HG03442 (cell line): ENCODE measurements at regions not wholly inside any gene's neighbourhood (a gene's known extent, or its start where the extent isn't known, plus 50 kb on each side); places are given as distances from the start of the nearest gene placed in this dataset.
A peak's percentile ranks its signal among the peaks of the same experiment; 100 is the strongest.
"Not testable (repeated sequence)": the region's sequence is repeated elsewhere in the genome, so short reads cannot be mapped to it uniquely, and the experiment has no call there.

Experiments
- ATAC-seq: cut with Tn5 transposase; IDR thresholded peaks from one replicate; pipeline ENCODE4 v1.9.1; 2021; ENCODE audit warnings: mild to moderate bottlenecking, moderate library complexity; ENCODE audit not compliant: unreplicated experiment

DNA sequence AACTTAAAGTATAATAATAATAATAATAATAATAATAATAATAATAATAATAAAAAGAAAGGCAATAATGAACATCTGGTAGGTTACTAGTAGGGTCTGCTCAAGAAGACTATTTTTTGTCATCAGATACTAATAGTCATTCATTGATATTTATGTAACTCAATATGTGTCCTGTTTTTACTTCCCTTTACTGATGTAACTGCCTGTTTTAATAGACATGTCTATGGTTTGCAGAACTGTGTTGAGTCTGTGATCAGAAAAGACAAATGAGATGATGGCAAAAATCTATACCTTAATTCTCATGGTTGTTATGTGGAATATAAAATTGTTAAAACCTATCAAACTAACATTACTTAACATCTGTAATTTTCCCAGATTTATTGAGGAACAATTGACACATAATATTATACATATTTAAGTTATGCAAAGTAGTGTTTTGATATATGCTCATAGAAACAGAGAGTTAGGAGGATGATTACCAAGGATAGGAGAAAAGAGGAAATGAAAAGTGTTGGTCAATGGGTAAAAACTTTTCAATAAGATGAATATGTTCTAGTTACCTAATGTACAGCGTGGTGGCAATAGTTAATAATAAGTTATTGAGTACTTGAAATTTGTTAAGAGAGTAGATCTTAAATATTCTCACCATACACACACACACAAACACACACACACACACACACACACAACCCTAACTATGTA is 699.4 kb downstream of the ZPLD1 start:
- ATAC-seq = peak; percentile 68

- ATAC-seq = no peak
These were observed 701.8 kb downstream of the ZPLD1 start for GRCh38 chr3:103136621-103137020.

GRCh38 chr3:103137830-103138229 is 703.0 kb downstream of the ZPLD1 start:
- ATAC-seq = no peak

GRCh38 chr3:103158183-103158582 is 723.4 kb downstream of the ZPLD1 start:
- no peak for ATAC-seq

- ATAC-seq = no peak
These were observed 732.1 kb downstream of the ZPLD1 start for GRCh38 chr3:103166890-103167289.

DNA sequence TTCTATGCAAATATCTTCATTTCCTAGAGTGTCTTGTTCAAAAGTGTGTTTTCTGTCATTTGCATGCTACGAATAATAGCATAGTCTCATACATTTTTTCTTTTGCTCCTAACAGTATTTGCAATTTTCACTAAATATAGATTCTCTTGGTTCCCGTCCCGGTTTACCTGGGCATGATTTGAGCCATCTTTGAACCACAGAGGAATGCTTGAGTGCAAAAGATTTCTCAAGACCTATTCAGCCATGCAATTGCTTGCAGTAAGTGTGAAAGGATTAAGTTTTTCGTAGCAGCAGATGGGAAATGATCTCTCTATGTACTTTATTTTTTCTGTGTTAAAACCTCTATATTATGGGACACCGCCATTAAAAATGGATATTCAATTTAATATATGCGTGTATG is 733.0 kb downstream of the ZPLD1 start:
- no peak for ATAC-seq

- ATAC-seq = no peak
These were observed 734.5 kb downstream of the ZPLD1 start for GRCh38 chr3:103169289-103169688.

- ATAC-seq = peak; percentile 49
These were observed 735.8 kb downstream of the ZPLD1 start for GRCh38 chr3:103170651-103171050.

GRCh38 chr3:103173940-103174339 is 739.1 kb downstream of the ZPLD1 start:
- no peak for ATAC-seq

DNA sequence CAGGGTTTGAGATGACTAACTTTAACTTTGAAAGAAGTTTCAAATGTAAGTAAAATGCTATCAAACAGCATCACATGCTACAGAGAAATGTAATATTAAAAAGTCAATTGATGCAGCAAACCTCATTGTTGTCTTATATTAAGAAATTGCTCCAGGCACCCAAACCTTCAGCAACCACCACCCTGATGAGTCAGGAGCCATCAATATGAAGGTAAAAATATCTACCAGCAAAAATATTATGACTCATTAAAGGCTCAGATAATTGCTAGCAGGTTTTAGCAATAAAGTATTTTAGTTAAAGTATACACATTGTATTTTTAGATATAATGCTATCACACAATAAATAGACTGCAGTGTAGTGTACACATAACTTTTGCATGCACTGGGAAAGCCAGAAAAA is 746.3 kb downstream of the ZPLD1 start:
- ATAC-seq = no peak

DNA sequence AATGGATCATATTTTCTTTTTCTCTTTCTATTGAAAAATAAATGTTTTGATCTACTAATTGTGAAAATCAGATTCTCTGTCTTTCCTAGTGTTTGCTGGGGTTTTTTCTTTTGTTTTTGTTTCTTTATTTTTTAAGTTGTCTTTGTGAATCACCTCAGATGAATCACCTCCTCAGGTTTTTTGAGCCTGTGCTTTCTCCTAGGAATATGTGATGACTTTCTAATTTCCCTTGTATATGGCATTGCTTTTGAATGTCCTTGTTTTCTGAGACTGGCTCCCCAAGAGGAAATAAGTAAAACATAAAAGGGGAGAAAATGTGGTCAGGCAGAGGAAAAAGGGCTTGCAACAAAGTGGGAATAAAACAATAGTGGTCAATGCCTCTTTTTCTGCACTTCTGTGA is 750.0 kb downstream of the ZPLD1 start:
- no peak for ATAC-seq

- ATAC-seq = no peak
These were observed 755.1 kb downstream of the ZPLD1 start for GRCh38 chr3:103189941-103190340.

DNA sequence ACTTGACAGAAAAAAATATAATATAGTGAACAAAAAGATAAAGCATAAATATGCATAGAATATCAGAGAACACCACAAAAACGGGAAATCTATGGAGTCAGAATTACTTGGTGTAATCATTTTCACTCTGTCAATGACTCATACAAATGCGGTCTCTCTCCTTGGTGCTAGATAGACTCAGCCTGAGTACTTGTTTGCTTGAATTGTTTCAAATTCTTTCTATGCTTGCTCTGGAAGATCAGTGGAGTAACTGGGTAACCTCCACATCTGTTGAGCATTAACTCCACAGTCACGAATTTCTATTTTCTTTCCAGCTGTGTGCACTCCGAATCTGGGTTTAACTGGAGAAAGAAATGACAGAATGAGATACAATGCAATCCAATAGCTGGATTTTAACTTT is 760.4 kb downstream of the ZPLD1 start:
- ATAC-seq = no peak

- ATAC-seq = no peak
These were observed 768.6 kb downstream of the ZPLD1 start for GRCh38 chr3:103203441-103203840.

DNA sequence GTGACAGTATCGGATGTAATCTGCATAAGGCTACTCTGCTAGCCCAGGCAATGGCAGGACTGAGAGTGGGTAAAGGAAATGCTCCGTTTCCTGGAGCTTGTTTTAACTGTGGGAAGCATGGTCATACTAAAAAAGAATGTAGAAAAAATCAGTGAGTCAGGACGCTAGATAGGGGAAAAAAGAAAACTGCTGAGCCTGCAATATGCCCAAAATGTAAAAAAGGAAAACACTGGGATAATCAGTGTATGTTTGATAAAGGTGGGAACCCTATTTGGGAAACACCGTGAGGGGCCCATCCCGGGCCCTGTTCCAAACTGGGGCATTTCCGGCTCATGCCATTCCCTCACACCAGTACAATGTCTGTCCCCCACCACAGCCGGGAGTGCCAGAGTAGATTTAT is 775.8 kb downstream of the ZPLD1 start:
- ATAC-seq = no peak

DNA sequence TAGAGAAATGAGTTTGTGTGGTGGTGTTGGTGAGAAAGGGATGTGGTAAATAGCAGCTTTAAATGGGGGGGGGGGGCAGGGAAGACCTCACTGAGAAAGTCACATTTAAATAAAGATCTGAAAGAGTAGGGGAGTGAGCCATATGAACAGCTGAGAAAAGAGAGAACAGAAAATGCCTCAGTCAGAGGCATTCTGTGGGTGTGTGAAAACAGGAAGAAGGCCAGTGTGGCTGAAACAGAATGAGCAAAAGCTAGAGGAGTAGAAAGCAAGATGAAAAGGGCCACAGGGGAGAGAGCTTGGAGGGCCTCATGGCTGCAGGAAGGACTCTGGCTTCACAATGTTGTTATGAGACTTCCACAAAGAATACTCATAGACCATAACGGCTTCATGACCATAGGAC is 783.3 kb downstream of the ZPLD1 start:
- peak; percentile 99 for ATAC-seq

- ATAC-seq = peak; percentile 18
These were observed 784.0 kb downstream of the ZPLD1 start for GRCh38 chr3:103218793-103219192.

DNA sequence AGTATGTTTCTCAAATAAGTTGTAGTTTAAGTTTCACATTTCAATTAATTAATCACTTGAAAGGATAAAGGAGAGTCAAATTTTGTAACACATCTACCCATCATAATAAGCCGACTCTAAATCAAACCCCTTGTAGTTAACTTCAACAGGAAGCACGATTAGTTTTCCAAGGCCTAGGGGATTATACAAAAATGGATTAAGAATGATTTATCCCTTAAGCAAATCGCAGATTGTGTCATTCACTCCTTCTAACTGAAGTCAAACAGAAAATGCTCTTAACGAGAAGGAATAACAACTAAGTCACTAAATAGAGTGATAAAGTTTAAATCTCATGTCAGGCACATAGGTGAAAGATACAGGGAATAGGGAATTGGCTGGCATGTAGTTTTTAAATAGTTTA is 792.8 kb downstream of the ZPLD1 start:
- no peak for ATAC-seq

DNA sequence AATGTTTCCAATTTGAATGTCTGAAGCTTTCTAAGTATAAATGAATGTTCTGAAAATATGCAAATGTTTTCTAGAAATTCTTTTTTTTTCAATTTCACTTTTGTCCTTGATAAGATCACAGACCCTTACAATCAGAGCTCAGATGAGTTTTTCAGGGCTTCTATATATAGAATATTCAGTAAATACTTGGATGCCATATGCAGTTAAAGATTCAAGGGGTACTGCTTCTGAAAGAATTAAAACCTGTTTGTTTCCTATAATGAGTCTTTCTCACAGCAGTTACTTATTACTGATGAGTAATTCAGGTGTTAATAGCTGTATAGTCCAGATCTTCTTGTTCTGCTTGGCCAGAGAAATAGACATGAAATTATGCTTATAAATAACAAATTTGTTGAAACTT is 812.6 kb downstream of the ZPLD1 start:
- ATAC-seq = no peak

- not testable (repeated sequence) for ATAC-seq
These were observed 820.0 kb downstream of the ZPLD1 start for GRCh38 chr3:103254827-103255226.

GRCh38 chr3:103269287-103269686 is 834.5 kb downstream of the ZPLD1 start:
- ATAC-seq = no peak

DNA sequence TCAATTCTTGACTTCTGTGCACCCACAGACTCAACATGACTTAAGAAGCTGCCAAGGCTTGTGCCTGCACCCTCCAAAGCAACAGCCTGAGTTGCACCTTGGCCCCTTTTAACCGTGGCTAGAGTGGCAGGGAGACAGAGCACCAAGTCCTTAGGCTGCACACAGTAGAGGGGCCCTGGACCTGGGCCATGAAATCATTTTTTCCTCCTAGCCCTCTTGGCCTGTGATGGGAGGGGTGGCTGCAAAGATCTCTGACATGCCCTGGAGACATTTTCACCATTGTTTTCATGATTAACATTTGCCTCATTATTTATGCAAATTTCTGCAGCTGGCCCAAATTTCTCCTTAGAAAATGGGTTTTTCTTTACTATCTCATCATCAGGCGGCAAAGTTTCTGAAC is 836.8 kb downstream of the ZPLD1 start:
- ATAC-seq = no peak

DNA sequence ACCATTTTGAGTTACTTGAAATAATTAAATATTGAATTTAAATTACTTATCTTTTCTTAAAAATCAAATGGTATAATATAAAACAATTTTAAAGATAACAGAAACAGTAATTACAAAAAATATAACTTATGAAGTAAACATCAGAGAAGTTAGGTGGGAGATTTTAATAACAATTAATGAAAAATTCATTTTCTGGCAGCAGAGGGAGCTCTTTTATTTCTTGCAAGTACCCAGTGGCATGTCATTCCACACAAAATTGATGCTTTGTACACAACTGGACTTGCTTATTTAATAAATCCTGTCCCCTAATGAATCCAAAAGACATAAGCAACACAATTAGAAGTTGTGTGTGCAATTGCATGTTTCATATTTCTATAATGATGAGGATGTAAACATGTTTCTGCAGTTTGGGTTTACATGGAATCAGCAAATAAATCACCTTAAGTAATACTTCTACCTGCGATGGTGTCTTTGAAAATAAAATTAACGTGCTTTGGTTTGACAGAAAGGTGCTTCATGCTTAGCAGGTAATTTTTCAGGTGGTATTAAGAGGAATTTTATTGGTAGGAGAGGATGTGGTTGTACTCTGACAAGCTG is 861.3 kb downstream of the ZPLD1 start:
- no peak for ATAC-seq
